ENCODE measurements at regions not wholly inside any gene's neighbourhood (a gene's known extent, or its start where the extent isn't known, plus 50 kb on each side); places are given as distances from the start of the nearest gene placed in this dataset.

- TF ChIP-seq, protein P1, sequence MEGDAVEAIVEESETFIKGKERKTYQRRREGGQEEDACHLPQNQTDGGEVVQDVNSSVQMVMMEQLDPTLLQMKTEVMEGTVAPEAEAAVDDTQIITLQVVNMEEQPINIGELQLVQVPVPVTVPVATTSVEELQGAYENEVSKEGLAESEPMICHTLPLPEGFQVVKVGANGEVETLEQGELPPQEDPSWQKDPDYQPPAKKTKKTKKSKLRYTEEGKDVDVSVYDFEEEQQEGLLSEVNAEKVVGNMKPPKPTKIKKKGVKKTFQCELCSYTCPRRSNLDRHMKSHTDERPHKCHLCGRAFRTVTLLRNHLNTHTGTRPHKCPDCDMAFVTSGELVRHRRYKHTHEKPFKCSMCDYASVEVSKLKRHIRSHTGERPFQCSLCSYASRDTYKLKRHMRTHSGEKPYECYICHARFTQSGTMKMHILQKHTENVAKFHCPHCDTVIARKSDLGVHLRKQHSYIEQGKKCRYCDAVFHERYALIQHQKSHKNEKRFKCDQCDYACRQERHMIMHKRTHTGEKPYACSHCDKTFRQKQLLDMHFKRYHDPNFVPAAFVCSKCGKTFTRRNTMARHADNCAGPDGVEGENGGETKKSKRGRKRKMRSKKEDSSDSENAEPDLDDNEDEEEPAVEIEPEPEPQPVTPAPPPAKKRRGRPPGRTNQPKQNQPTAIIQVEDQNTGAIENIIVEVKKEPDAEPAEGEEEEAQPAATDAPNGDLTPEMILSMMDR (IDR thresholded peaks at IDR 0.05; ENCODE audit: extremely low read depth, missing control alignments): no peak
- DNase-seq (ENCODE audit: low spot score): no peak
These were observed 2166.6 kb downstream of the TP53TG3F start for GRCh38 chr16:35626041-35626440.

GRCh38 chr16:35628976-35629375 lies 2169.6 kb downstream of the TP53TG3F start:
- TF ChIP-seq, protein P1 (IDR thresholded peaks at IDR 0.05; ENCODE audit: extremely low read depth, missing control alignments): no peak

DNA sequence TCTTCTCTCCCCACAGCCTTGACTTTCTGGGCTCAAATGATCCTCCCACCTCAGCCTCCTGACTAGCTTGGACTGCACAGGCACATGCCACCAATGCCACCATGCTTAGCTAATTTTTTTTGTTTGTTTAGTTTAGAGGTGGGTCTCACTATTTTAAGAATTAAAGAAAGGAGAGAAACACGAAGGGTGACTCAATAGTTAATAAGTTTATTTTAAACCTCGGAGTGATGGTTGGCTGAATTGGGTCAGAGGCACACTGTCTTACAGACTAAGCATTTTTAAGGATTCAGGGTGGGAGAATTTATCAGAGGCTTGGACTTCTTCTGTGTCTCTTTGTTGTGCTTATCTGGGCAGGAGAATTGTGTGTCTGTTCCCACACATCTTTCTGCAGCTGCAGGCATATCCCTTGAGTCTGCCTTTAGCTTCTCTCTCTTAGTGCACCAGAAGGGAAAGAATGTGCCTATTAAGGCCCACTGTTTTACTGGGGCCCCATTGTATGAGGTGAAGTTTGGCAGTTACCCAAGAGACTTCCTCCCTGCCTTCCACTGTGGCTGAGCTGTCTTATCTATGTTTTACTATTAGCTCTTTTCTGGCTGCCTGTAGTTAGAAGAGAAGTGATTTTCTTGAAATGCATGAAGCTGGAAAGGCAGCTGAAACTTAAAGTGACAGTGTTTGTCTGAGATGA lies 2172.0 kb downstream of the TP53TG3F start:
- TF ChIP-seq, protein P1 (IDR thresholded peaks at IDR 0.05; ENCODE audit: extremely low read depth, missing control alignments): no peak
- no peak for DNase-seq (ENCODE audit: low spot score)

More at GRCh38 chr16:35628976-35629375, 2169.6 kb downstream of the TP53TG3F start:
- DNase-seq (ENCODE audit: low spot score): no peak

DNA sequence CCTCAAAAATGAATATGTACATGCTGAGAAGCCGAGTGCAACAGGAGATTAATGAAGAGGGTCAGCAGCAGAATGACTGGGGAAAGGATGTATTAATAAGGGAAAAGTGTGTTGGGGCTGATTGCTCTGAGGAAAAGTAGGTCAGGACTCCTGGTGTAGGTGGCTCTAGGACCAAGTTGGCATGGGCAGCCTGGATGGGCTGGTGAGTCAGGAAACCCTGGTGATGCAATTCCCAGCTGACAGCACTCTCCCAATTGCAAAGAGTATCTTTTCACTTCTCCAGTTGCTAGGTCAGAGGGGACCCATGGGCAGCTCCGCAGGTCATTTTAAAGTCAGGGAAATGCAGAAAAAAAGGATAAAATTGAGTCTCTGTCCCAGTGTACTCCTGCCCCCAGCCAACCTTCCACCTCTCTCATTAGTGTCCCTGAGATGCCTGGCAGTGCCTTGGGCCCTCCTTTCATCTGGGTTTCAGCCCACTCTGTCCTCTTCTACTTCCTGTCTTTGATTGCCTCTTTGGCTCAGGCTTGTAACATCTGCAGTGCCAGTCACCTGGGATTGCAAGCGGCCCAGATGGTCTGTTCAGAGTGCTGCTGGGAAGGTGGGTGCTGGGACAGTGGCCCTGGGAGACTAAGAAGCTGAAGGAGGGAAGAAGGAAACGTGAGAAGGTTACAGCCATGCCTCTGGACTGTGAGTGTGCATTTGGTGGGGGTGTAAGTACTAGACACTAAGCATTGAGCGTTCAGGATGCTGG lies 2177.2 kb downstream of the TP53TG3F start:
- DNase-seq (ENCODE audit: low spot score): no peak
- TF ChIP-seq, protein P1 (IDR thresholded peaks at IDR 0.05; ENCODE audit: extremely low read depth, missing control alignments): no peak

DNA sequence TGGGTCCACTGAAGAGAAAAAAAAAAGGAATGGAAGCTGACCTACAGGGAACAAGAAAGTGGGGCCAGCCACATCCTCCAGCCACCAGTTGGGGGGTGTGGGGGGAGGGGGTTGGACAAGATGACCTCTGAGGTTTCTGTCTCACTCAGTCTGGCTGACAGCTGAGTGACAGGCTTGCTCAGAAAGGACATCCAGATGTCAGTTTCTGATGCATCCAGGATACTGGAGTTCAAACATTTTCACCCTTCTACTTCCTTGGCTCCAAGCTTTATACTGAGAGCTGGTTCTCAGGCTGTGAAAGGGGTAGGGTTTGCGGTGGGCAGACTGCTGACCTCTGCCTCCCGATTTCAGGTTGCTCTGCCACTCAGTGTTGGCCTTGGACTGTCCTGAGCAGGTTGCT lies 2178.3 kb downstream of the TP53TG3F start:
- no peak for DNase-seq (ENCODE audit: low spot score)
- TF ChIP-seq, protein P1 (IDR thresholded peaks at IDR 0.05; ENCODE audit: extremely low read depth, missing control alignments): no peak

DNA sequence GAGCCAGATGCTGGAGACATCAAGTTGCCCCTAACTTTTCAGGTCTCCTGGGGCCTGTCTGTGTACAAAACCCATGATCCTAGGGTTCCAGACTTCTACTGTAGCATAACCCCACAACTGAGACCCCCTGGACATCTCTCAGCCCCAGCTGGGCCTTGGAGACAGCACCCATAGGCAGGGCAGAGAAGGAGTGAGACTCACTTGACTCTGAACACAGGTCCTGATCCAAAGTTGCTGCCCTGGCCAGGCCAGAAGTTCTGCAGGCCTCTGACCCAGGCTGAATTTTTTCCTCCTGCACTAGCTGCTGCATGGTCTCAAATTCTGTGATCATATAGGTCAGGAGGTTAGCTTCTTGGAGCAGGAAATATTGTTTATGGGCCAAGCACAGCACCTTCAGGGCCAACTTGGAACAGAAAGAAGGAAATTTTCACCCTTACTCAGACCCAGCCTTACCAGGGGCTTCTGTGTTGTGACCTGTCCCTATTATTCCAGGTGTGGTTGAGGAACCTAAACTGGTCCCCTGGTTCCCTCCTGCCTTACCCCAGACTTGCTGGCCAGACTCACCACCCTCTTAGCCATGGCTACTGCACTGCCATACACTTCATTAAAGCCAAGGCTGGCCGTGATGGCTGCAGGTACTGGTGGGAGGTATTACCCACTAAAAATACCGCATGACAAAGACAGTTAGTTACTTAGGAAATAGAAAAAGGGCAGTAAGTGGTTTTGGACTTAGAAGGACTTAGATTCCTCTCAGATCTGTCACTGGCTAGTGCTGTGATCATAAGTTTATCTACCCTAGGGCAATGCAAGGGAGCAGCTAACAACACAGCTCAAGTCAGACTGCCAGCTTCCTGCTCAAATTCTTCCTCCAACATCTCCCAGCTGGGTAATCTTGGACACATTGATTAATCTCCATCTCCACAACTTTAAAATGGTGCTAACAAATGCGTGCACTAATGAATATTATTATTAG lies 2180.1 kb downstream of the TP53TG3F start:
- DNase-seq (ENCODE audit: low spot score): no peak
- TF ChIP-seq, protein P1 (IDR thresholded peaks at IDR 0.05; ENCODE audit: extremely low read depth, missing control alignments): no peak
